GM18520 (cell line): ENCODE measurements at regions not wholly inside any gene's neighbourhood (a gene's known extent, or its start where the extent isn't known, plus 50 kb on each side); places are given as distances from the start of the nearest gene placed in this dataset.

Source experiments
- ATAC-seq: cut with Tn5 transposase; IDR thresholded peaks from one replicate; pipeline ENCODE4 v1.9.1; 2021; ENCODE audit not compliant: unreplicated experiment

DNA sequence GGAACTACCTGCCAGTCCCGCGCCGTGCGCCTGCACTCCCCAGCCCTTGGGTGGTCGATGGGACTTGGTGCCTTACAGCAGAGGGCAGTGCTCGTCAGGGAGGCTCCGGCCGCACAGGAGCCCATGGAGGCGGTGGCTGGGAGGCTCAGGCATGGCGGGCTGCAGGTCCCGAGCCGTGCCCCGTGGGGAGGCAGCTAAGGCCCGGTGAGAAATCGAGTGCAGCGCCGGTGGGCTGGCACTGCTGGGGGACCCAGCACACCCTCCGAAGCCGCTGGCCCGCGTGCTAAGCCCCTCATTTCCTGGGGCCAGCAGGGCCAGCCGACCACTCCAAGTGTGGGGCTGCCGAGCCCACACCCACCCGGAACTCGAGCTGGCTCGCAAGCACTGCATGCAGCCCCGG lies 580.2 kb downstream of the ZIC1 start:
- ATAC-seq = no peak

DNA sequence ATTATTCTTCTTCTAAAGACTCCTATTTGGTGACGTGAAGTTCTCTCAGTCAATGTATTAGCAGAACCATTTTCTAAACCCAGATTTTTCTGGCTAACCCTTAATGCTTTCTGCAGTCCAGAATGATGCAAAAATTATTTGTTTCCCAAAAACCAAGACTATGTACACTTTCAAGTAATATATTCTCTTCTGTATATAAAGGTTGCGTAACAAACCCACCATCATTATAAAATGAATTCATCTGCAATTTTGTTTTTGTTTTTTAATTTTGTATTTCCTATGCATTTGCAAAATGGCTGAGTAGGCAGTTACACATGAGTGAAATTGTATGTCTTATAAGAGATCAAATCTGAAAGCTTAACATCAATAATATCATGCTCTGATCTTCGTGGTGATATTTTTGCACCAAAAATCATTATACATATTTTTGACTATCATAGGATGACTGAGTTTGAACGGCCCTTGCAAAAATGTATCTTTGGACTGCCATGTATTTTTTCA lies 593.6 kb downstream of the ZIC1 start:
- no peak for ATAC-seq

DNA sequence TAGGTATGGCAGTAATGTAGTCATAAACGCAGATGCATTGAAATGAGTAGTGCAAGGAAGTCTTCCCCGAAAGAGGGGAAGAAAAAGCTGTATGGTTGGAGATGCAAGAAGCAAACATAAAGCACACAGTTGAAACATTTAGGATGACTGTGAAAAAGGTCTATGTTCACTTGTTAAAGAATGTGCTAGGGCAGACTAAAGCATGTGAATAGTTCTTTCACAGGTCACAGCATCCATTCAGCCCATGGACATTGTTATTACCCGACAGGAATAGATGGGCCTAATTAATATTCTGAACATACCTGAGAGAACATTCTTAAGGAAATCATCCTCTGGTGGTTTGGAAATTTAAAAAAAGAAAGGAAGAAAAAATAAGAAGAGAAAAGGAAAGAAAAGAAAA lies 595.2 kb downstream of the ZIC1 start:
- ATAC-seq = no peak

DNA sequence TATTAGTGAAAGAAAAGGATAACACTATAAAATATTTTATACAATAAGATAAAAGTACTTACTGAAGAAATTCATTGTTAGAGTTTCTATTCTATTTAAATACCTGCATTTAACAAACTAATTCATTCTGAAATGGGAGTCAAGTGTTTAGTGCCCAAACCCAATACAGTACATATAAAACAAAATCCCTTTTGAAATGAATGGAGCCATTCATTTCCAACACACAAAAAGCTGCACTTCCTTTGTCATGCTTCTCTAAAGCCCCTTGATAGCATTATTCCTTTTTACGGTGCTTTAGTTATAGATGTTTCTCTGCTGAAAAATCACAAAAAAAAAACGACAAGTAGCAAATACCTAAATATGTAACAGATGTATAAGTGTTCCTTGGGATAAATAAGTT lies 596.3 kb downstream of the ZIC1 start:
- ATAC-seq = no peak

DNA sequence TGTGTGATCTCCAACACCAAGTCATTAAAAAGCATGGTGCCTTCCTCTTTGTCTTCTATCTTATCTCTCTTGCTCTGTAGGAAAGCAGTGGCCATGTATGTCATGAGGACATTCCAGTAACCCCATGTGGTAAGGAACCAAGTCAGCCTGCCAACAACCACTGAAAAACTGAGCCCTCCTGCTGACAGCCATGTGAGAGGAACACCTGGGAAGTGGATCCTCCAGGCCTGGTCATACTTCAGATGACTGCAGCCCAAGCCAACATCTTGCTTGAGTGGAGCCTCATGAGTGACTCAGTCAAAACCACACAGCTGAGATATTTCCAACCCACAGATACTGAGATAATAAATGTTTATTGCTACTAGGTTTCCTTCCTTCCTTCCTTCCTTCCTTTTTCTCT lies 597.3 kb downstream of the ZIC1 start:
- ATAC-seq = no peak

DNA sequence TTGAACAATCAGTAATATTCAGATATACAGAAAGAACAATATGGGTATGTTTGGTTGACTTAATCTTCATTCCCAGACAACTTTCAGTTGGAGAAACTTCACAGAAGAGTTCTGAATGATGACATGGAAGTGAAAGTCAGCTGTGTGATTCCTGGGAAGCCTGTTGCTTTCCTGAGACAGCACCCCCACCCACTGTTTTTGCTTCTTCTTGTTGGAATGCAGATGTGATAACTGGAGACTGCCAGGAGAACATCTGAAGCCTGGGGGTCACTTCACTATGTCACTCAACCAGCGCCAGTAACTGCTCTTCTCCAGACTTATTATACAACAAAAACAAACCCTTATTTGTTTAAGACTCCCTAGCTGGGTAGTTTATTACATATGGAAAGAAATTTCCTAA lies 599.4 kb downstream of the ZIC1 start:
- no peak for ATAC-seq

DNA sequence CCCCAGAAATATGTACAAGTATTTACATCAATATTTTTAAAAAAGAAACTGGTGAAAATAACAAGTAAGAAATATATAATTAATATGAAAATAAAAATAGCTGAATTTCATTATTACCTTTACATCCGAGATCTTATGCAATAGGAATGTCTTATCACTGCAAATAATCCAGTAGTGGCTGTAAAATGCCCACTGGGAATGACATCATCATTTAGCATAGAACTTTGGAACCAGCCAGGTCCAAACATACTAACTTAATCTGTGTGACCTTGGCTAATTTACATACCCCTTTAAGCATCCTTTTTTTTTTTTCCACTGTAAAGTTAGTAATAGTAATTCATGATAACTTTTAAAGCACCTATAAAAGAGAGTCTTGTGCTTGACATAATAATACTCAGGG lies 611.7 kb downstream of the ZIC1 start:
- no peak for ATAC-seq

DNA sequence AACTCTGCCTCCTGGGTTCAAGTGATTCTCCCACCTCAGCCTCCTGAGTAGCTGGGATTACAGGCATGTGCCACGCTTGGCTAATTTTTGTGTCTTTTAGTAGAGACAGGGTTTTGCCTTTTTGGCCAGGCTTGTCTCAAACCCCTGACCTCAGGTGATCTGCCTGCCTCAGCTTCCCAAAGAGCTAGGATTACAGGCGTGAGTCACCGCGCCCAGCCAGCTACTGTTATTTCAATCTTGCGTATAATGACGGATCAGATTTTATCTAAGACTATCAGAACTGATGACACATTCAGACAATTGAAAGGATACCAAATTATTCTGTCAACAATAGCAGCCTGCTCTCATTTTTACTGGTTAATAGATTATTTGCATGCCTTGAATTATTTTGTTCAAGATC lies 612.2 kb downstream of the ZIC1 start:
- ATAC-seq = no peak

DNA sequence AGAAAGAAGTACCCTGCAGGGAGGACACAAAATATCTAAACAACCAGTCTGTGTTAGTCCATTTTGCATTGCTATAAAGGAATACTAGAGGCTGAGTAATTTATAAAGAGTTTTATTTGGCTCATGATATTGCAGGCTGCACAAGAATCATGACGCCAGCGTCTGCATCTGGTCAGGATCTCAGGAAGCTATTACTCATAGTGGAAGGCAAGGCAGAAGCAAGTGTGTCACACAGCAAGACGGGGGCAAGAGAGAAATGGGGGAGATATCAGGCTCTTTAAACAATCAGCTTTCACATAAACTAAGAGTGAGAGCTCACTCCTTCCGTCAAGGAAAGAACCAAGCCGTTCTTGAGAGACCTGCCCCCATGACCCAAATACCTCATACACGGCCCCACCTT lies 614.8 kb downstream of the ZIC1 start:
- ATAC-seq = no peak

DNA sequence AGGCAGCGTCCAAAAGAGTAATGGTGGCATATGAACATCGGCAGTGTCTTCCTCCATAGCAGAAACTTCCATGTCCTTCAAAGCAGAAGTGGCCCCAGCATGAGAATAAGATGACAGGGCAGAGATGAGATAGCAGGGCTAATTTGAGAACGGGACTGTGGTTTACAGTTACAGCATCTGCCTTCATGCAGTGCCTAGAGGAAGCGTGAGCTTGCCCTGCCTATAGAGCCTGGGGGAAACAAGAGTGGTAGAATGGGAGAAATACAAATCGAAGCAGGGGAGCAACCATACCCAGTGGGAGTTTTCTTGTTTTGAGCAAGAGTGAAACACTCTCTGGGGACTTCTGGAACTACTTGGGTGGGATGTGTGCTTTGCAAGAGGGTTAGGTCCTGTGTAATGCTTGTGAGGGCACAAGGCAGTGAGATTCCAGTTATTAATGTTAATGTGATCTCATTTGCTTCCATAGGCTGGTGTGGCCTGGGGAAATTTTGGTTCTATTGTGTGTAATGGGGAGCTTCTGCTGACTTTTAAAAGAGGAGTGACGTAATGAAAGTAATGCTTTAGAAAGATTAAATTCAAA lies 616.9 kb downstream of the ZIC1 start:
- no peak for ATAC-seq

DNA sequence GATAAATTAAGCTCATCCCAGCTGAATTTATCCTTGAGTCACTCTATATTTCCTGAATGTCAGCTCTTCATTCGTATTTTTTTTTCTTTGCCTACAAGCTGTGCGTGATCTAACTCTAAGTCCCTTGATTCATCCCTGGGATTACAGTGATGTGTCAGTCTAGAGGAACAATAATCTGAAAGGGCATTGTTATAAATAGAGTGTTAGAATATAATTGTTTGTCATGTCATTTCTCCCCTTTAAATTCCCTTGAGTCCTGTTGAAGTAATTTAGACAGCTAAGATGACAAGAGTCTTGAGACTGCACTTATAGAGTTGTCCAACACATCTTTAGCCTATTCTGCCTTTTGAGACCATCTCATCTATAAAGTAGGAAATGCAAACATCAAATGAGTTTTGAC lies 621.8 kb downstream of the ZIC1 start:
- ATAC-seq = no peak

DNA sequence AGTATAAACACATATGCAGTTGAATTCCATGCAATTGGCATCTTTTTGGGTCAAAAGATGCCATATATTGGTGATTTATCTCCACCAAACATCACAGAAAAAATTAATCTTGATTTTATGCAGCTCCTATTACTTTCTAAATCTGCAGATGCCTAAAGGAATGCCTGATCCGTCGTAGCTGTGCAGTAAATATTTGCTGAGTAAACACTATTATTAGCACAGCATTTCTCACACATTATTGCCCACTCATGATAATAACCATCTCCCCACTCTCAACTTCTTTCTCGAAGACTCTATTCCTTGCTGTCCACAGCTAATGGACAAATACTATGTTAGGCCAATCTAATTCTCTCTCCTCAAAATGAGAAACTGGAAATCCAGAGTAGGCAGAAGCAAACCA lies 625.2 kb downstream of the ZIC1 start:
- ATAC-seq = no peak

DNA sequence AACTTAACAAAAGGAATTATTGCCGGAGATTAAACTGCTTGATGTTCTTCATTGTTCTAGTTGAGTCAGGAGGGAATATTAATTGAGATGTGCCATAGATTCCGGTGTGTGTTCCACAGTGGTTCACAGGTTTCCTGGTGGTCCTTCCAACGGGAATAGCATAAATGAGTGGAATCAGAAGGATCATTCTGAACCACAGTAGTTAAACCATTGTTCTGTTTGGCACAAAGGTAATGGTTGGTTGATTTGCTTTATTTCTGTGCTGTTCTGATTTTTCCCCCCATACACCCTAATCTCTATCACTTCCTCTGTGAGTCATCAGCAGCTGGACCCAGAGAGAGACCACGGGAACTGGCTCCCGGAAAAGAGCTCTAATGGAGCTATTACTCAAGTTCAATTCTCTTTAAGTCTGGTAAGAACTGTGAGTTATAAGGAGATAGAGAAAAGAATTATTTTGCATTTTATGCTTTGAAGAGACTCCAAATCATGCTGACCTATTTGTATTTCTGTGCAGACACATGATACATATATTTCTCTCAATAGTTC lies 627.2 kb downstream of the ZIC1 start:
- no peak for ATAC-seq

DNA sequence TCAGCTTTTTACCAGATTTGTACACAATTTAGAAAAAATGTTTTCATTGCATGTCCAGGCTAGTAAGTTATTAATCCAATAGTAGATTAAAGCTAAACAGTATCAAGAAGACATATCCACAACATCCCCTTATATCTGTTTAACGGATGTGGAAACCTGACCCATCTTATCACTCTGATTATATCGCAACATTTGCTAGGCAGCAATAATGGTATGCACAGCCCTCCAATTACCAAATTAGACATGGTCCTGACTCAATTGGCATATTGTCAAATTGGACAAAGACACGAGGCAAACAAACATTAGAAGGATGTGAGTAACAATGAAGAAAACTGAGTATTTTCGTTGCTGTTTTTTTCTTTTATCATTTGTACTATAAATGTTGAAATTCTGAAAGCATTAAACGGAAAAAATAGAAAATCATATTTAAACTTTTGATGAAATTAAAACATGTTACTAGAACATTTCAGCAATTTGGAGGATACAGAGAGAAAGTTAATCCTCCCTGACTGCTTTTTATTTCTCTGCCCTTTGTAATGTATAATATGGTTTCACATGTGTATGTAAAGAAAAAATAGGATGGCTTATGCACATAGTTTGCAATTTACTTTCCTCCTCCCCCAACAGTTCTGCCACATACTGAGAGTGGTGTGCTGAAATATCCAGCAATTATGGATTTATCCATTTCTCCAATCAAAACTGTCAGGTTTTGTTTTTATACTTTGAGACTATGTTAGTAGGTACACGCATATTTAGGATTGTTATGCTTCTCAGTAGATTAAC lies 633.7 kb downstream of the ZIC1 start:
- ATAC-seq = no peak

DNA sequence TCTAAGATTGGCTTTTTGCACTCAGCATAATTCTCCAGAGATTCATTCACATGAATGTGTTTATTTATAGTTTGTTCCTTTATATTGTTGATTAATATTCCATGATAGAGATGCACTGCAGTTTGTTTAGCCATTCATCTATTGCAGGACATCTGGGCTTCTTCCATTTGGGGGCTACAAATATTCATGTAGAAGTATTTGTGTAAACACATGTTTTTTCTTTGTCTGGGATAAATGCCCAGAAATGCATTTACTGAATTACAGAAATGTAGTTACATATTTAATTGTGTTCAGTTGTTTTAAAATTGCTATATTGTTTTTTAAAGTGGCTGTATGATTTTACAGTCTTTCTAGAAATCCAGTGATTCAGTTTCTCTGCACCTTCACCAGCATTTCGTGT lies 635.0 kb downstream of the ZIC1 start:
- ATAC-seq = no peak

DNA sequence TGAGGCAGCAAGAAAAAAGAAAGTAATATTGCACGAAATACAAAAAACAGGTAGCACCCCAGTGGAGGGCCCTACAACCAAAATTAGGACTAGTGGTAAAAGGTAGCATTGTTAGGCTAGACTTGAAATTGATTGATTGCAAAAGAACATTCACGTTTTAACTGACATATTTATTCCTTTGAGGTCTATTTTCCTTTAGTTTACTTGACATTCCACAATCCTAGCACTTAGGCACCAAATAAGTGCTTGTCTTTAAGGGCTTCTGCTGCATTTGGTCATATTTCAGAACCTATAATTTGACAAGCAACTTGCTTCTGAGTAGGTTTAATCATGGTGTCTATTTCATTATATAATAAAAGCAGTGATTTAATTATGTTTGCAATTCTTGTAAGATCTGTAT lies 642.7 kb upstream of the AGTR1 start:
- no peak for ATAC-seq

DNA sequence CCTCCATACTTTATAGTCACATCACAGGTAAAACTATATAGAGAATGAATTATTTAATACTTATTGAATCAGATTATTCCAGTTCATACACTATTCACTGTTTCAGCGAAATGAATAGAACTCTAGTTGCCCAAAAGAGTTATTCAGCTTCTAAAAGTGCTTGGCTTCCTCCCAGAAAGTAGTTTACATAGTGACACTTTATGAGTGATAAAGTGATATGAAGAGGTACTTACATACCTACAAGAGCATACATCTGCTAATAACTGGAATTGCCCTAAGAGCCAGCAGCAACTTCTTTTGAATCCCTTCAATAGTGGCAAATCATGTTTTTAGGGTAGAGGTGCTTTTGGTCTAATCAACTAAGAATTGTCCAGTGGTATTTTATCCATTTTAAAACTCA lies 635.1 kb upstream of the AGTR1 start:
- no peak for ATAC-seq

DNA sequence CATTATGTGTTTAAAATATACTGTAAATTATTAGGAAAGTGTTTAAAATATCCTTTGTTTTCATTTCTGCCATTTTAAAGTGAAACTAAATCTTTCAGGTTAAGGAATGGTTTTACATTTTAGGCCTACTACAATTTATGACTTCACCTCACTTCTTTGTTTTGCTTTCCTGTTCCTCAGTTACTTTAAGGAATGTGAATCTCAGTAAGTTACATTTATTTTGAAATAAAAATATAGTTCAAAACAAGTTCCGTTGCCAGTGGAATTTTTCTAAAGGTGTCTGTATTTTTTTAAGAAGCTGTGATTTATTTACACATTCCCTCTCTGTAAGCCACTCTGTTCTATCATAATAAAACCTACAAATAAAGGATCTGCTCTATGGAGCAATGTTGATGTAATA lies 630.9 kb upstream of the AGTR1 start:
- ATAC-seq = no peak

DNA sequence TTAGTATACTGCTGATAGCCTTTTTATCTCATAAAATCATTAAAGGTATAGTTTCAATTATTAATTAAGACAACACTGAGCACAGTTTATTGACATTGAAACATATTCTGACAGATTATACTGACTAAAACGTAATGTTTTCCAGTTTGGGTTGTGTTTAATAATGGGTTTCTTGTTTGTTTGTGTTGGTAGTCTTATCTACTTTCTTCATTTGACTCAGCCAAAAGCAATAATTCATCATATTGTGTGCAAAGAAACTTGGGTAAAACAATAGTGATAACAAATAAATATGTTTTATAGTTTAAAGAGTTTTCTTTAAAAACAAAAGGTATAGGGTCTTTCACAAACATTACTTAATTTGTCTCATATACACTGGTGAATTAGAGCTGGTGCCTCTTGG lies 629.2 kb upstream of the AGTR1 start:
- no peak for ATAC-seq

DNA sequence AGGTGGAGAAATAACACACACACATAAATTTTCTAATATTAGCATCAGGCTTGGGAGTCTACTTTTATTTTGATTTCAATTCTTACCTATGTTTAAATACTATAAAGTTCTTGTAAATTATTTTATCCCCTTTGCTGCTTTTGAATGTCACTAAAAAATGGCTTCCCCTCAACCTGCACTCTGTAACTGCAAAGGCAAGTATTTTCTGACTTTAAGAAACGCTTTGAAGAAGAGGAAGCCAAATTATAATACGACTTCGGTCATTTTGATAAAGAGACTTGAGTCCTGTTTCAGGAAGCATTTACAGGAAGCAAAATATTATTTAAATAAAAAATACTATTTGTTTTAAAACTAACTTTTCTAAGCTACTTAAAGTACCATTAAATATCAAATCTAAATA lies 627.7 kb upstream of the AGTR1 start:
- ATAC-seq = no peak

DNA sequence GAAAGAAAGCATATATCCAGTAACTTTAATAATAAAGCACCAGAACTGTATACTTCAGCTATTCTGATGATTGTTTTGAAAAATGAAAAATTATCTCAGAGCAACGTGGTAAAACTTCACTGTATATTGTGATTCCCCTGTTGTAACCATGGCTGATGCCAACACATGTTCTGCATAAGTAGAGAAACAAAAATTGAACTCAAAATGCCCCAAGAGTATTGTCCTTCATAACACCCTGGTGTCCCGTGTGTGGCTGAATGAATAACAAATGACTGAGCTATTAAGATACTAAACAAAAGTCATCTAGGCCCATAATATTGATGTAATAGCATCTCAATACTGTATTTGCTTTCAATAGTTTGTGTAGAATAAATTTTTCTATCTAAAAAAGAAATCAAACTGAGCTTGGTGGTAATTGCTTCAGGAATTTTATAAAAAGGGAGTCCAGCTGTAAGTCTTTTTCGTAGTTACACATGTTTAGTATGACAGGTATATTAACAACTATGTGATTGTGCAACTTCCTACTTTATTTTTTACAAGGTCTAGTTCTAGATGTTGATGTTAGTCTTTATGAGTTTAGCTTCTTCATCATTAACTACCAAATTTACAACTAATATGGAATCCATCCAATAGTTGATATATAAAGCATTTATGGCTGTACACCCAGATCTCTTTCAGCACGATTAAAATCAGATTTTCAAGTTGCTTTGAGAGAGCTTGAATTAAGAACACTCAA lies 623.8 kb upstream of the AGTR1 start:
- ATAC-seq = no peak

DNA sequence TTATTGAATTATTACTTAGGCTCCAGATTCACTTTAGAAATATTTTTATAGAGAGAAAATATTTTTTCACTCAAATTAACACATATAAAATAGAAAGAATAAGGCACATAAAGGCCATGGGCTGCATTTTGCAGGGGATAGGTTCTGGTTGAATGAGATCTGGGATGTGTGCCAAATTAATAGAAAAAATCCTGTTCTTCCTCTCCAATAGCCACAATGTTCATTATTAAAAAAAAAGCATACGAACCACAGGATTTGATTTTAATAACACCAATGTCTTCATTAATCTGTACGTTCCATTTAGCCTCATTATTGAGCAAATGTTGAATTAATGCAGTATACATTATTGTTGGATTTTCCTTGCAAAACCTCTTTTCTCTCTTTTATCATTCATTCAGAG lies 622.8 kb upstream of the AGTR1 start:
- ATAC-seq = no peak
